ENCODE measurements at regions not wholly inside any gene's neighbourhood (a gene's known extent, or its start where the extent isn't known, plus 50 kb on each side); places are given as distances from the start of the nearest gene placed in this dataset.

DNA sequence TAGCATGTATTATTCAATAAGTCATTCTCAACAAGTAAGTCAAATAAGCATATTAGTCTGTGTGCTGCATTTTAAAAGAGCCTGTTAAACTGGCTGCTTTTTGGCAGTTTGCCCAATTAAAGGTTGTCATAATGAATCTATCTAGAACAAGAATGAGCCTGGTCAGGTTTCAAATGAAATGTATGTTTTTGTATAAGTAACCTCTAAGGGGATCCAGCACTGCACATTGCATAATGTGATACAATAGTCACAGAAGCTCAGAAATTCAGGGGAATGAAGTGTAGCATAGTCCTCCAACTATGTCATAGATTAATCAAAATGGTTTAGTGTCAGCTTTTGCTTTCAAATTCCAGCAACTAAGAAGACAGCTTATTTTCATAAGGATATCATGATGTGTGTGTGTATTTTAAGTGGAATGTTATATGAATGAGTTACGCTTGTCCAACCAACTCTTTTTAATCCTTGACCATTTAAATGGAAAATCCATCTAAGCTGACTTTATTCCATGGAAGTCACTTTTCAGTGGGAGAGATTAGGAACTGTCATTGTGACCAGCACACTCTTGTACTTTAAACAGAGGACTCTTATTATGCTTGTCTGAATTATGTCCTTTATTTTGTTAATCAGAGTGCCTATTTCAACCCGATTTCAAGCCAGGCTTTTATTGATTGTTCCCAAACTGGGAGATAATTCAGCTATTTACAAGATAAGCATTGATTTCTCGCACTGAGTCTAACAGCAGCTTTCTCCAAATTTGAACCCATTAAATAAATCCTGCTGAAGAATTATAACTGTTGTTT is 283.9 kb upstream of the ADAMTSL1 start:
- TF ChIP-seq, protein P1, sequence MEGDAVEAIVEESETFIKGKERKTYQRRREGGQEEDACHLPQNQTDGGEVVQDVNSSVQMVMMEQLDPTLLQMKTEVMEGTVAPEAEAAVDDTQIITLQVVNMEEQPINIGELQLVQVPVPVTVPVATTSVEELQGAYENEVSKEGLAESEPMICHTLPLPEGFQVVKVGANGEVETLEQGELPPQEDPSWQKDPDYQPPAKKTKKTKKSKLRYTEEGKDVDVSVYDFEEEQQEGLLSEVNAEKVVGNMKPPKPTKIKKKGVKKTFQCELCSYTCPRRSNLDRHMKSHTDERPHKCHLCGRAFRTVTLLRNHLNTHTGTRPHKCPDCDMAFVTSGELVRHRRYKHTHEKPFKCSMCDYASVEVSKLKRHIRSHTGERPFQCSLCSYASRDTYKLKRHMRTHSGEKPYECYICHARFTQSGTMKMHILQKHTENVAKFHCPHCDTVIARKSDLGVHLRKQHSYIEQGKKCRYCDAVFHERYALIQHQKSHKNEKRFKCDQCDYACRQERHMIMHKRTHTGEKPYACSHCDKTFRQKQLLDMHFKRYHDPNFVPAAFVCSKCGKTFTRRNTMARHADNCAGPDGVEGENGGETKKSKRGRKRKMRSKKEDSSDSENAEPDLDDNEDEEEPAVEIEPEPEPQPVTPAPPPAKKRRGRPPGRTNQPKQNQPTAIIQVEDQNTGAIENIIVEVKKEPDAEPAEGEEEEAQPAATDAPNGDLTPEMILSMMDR (IDR thresholded peaks at IDR 0.05; ENCODE audit: insufficient read depth, low read length, poor library complexity, severe bottlenecking), result no peak
- no peaks in the 10 kb centered on the region for H3K27me3 ChIP-seq (replicated peaks; ENCODE audit: control insufficient read depth, insufficient read depth, low read length)

DNA sequence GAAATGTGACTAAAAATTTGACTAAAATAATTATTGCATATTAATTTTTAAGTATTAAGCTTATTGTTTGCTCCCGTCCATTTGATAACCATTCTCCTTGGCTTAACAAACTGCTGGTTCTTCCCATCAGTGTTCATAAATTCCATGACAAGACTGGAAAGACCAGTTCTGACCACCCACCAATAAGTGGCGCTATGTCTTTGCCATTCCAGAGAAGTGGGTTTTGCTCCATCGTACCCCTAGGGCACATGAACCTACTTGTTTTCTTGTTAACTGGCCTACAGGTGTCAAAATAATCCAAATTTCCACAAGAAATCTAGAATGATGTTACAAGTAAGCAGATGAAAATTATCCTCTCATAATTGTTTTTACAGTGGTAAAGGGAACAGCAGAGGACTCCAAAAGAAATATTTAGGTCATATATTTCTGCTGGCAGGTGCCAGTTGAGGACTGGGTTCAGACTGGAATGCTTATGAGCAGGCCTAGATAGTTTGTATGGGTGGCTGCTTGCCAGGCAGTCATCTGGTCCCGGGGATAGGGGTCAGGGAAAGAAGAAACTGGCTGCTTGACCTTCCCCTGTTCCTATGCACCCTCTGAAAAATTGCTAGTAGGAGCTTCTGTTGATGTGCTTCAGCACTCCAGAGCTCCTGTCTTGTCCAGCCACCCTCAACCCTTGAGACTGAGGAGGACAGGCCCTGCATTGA is 283.1 kb upstream of the ADAMTSL1 start:
- Histone ChIP-seq H3K36me3 (ENCODE audit: control insufficient read depth, insufficient read depth, low read length) (no peaks in the 10 kb centered on the region), H3K4me3 (replicated peaks; ENCODE audit: low read depth, low read length) (no peak overlapping the region), H3K27me3 (replicated peaks; ENCODE audit: control insufficient read depth, insufficient read depth, low read length) (no peaks in the 10 kb centered on the region)
- no peak for DNase-seq (ENCODE audit: extremely low read depth, insufficient read length)
- TF ChIP-seq, protein P1 (IDR thresholded peaks at IDR 0.05; ENCODE audit: insufficient read depth, low read length, poor library complexity, severe bottlenecking), result no peak

More for the DNA sequence above, 283.9 kb upstream of the ADAMTSL1 start:
- no peaks in the 10 kb centered on the region for H3K36me3 ChIP-seq (ENCODE audit: control insufficient read depth, insufficient read depth, low read length)
- no peak overlapping the region for H3K4me3 ChIP-seq (replicated peaks; ENCODE audit: low read depth, low read length)
- DNase-seq (ENCODE audit: extremely low read depth, insufficient read length), result no peak

DNA sequence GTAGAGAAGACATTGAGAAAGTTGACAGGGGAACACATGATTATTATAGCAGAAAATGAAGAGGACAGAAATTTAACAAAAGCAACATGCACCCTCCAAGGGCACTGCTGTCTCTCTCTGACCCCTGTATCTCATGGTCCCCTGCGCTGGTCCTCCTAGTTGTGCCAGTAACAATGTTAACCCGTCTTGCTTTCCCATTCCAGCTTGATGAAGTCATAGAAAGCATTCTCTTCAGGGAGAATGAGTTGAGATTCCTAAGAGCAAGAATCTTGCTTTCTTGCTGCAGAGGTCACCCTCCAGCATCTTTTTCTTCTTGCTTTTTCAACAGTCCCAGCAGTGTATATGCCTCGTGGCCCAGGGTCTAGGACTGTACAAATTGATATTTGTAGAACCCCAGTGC is 279.6 kb upstream of the ADAMTSL1 start:
- no peak overlapping the region for H3K4me3 ChIP-seq (replicated peaks; ENCODE audit: low read depth, low read length)
- TF ChIP-seq, protein P1 (IDR thresholded peaks at IDR 0.05; ENCODE audit: insufficient read depth, low read length, poor library complexity, severe bottlenecking), result no peak

DNA sequence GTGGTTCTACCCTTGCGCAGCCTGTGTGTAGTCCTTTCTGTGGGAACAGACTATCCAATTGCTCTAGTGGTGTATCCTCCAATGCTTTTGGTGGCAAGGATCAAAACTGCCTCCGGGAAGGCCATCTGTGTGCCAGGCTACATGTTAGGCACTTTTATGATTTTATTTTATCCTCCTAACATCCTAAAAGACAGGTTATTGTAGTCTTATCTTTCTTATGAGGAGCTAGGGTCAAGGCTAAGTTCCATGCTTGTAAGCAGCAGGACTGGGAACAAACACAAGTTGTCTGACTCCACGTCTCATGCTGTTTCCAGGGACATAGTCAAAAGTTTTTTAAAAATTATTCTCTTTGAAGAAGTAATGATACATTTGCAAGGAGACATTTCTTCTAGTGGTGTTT is 278.7 kb upstream of the ADAMTSL1 start:
- H3K4me3 ChIP-seq (replicated peaks; ENCODE audit: low read depth, low read length), result no peak overlapping the region
- no peaks in the 10 kb centered on the region for H3K27me3 ChIP-seq (replicated peaks; ENCODE audit: control insufficient read depth, insufficient read depth, low read length)
- H3K36me3 ChIP-seq (ENCODE audit: control insufficient read depth, insufficient read depth, low read length), result no peaks in the 10 kb centered on the region
- TF ChIP-seq, protein P1 (IDR thresholded peaks at IDR 0.05; ENCODE audit: insufficient read depth, low read length, poor library complexity, severe bottlenecking), result no peak
- no peak for DNase-seq (ENCODE audit: extremely low read depth, insufficient read length)

More for the DNA sequence above, 279.6 kb upstream of the ADAMTSL1 start:
- Histone ChIP-seq H3K36me3 (ENCODE audit: control insufficient read depth, insufficient read depth, low read length) (no peaks in the 10 kb centered on the region), H3K27me3 (replicated peaks; ENCODE audit: control insufficient read depth, insufficient read depth, low read length) (no peaks in the 10 kb centered on the region)
- DNase-seq (ENCODE audit: extremely low read depth, insufficient read length), result no peak

DNA sequence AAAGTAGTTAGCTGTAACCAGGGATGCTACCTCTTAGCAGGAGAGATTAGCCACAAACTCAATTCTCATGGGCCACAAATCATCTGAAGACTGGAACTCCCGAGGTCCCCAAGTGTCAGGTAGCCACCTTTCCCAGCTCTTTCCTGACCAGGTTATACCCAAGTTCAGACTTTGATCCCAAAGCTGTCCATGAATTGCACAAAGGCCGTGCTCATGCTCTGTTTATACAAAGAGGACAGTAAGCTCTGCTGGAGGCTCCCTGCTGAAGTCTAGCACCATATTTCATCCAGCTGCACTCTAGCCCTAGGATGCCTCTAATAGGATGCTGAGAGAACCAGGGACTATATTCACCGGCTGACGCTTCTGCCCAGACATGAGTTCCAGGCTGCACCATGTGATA is 271.0 kb upstream of the ADAMTSL1 start:
- Histone ChIP-seq H3K4me3 (replicated peaks; ENCODE audit: low read depth, low read length) (no peak overlapping the region), H3K27me3 (replicated peaks; ENCODE audit: control insufficient read depth, insufficient read depth, low read length) (no peaks in the 10 kb centered on the region), H3K36me3 (ENCODE audit: control insufficient read depth, insufficient read depth, low read length) (no peaks in the 10 kb centered on the region)
- DNase-seq (ENCODE audit: extremely low read depth, insufficient read length), result no peak
- TF ChIP-seq, protein P1 (IDR thresholded peaks at IDR 0.05; ENCODE audit: insufficient read depth, low read length, poor library complexity, severe bottlenecking), result no peak

All from GM06990 (cell line).